ENCODE measurements at regions not wholly inside any gene's neighbourhood (a gene's known extent, or its start where the extent isn't known, plus 50 kb on each side); places are given as distances from the start of the nearest gene placed in this dataset.

DNA sequence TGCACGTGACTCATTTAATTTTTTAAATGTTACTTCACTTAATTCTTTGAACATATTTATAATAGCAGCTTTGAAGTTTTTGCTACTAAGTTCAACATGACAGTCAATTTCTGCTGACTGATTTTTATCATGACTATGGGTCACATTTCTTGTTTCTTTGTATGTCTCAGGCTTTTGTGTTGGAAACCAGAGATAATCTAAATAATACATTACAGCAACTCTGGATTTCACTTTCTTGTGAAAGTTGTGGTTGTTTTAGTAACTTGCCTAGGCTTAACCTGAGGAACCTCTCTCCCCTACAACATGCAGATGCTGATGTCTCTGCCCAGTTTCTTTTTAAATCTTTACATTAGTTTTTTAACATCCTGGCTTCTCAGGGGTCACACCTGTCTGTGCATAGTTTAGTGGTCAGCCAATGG lies 180.8 kb downstream of the CCDC71L start:
- DNase-seq = no peak

DNA sequence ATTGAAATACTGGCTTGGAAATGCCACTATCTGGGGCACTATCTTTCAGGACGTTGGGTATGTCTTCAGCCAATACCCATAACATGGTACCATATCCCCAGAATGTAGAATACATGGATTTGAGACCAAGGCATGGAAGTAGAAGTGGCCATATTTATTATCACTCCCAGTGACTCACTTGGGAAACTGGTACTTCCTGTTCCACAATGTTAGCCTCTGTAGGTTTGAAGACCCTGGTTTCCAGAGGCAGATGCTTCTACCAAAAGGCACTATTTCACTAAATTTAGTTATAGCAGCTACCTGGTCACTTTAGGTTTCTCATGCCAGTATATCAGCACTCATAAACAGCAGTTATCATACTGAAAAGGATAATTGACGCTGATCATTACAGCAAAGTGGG lies 184.2 kb downstream of the CCDC71L start:
- DNase-seq = no peak

DNA sequence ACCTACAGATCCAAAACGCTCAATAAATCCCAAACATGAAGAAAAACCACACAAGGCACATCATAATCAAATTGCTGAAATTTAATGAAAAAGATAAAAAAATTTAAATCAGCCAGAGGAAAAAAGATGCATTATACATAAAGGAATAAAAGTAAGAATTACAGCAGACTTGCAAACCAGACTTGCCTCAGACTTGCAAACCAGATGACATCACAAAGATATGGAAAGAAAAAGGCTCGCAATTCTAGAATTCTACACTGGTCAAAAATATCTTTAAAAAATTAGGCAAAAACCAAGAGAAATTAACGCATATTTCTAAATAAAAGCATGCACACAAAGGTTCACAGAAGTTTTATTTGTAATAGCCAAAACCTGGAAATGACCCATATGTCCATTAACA lies 188.0 kb upstream of the NAMPT start:
- no peak for DNase-seq

DNA sequence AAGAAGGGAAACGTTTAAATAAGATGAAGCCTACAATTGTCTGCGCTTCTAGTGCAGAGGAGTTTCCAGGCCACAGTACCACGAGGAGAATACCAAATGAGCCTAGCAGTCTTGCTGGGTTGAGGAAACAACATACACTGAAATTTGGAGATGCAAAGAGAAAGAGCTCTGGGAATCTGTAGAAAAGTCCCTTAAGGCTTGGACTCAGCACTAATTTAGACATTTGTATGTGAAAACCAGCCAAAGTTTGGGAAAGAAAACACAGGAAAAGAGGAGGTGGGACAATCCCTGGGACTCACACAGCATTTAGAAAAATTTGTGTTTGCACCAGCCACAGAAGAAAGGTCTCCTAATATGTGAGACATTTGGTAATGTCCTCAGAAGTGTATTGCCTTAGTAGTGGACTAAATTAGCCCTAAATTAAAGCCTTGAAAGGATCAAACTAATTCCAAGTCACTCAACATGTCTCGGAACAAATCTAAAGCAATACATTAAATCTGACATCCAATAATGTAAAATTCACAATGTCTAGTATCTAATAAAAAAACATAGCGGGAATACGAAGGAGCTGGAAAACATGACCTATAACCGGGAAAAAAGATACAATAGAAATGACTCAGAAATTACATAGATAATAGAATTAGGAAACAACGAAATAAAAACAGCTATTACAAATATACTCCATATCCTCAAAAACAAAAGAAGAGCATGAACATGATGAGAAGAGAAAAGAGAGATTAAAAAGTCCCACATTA lies 187.1 kb upstream of the NAMPT start:
- no peak for DNase-seq

DNA sequence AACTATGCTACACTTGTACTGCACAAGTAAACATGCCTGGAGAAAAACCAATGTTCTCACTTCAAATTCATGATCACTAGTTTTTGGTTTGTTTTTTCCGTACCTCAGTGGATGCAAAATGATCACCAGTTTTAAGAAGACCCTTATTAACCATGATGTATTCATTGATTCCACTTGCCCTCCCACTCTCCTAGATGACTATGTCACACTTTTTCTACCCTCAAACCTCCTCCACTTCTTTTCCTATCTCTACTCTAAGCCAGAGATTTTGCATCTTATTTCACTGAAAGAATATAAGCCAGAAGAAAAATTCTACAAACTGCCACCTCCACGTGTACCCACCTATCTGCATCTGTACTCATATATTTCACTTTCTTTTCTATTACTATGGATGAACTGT lies 186.2 kb upstream of the NAMPT start:
- DNase-seq = no peak

DNA sequence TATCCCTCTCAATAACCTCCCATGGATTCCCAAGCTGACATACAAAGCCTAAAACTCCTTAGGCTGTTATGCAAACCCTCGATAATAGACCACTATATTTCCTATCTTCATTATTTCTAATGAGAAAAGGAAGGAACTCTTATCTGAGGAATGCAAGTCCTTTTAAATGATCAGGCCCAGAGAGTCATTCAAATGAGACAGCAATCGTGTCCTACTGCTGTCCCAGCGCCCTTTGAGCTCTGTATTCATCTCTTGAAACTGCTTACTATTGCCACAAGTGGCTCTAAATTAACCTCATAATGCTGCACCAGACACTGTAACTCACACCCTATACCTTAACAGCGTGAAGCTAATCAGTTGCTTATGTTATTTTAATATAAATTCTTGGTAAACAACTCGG lies 182.1 kb upstream of the NAMPT start:
- no peak for DNase-seq

DNA sequence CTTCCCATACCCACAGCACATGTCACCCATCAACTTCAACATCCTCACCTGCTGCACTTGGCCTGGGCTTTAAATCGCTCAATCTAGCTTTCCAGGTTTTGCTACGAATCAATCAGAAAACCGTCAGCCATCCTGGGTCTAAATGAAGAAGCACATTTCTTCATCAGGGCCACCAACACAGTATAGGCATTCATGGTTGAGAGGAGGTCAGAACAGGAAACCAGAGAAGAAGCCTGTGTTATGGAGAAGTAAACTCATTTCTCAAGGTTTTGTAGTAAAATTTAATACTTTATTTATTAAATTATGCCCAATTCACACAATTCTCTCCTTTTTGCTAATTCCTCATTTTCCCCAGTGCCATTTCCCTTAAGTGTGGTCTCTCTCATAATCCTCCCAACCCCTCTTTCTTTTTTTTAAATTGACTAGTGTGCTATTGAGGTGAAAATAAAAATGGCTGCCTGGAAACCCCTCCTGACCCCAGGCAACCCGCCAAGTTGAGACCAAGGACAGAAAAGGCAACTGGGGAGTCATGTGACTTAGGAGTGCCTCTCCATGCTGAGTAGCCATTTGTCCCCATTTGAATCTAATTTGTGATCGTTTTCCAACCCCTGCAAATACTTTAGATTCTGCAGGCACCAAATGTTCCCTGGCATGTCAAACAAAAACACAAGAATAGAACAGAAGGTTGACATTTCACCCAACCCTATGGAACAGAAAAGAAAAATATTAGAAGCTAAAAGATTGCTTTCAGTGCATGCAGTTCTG lies 181.1 kb upstream of the NAMPT start:
- DNase-seq = no peak

DNA sequence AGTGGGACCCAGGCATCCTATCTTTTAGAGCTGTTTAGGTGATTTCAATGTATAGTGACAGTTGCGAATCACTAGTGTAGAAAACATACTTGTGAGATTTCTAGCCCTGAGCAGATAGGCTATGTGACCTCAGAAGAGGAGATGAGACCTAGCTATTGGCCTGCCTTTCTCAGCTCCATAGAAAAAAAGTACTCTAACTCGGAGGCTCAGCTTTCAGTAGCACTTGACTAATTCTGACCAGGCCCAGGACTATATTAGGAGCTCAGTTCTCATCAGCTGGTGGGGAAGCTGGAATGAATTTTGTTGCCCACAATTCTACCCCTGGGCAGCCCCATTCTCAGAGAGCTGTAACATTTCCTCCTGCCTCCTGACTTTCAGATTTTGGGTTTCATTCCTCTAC lies 179.9 kb upstream of the NAMPT start:
- no peak for DNase-seq

DNA sequence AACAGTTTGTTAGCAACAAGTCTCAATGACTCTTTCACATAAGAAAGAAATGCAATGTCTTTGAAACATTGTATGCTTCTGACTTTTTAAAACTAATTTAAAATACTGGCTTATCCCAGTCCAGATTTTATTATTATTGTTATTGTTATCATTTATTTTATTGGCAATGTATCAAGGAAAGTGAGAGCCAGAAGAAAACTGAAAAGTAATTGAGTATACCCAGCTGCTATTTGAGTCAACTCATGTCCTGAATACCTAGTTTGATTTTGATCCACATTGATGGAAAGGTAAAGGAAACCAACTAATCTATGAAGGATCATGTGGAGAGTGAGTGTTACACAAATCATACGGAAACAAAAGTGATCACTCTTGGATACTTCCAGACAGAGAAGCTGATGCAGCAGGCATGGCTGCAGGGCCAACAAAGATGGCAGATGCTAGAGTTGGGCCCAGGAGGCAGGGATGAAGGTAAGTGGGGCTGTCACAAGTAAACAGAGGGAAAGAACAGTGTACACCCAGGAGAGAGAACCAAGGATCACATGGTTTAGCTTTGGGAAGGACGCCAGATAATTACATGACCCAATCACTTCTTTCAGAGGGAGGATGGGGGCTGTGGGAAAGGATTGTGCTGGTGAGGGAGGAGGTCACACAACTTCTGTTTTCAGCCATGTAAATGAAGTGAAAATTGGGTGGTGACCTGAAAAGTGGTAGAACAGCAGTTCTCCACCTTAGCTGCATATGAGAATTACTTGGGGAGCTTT lies 179.2 kb upstream of the NAMPT start:
- no peak for DNase-seq

DNA sequence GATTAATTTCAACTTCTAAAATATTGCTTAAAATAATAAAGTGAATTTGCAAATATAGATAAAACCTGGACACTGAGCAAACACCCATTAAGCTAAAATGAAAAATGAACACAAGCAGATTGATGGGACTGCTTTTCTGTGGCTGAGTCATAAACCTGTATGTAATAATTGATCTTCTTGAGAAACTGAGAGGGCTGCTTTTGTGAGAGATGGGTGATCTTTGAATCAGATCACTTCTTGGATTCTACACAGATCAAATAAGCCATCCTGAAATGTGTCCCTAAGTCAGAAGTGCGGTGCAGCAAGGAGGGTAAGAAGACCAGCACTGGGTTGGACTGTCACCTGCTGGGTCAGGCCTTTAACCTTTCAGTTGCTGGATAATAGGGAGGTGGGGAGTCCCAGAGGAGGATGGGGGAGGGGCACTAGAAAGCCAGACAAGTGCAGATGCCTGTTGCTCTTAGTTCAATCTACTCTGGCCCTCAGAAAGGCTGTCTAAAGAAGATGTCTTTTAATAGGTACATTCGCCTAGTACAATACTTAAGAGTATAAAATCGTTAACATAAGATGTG lies 178.2 kb upstream of the NAMPT start:
- no peak for DNase-seq

DNA sequence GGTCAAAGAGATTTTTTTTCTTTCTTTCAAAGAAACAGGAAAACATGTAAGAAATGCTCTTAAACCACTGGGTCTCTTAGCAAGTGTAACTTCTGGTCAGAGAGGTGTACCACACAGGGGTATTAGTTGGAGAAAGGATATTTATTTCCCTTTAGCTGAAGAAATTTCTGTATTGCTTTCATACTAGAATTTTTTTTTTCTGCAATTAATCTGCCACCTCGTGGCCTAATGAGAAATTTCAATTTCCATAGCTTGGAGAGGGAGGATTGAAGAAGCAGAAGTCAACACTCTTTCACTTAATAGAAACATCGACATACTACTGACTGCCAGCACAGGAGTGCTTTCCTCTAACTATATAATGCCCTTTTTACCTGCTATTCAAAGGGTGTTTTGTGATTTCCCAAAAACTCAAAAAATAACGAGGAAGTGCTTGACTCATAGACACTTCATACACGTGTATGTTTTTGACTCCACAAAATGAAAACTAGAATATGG lies 177.6 kb upstream of the NAMPT start:
- DNase-seq = no peak

DNA sequence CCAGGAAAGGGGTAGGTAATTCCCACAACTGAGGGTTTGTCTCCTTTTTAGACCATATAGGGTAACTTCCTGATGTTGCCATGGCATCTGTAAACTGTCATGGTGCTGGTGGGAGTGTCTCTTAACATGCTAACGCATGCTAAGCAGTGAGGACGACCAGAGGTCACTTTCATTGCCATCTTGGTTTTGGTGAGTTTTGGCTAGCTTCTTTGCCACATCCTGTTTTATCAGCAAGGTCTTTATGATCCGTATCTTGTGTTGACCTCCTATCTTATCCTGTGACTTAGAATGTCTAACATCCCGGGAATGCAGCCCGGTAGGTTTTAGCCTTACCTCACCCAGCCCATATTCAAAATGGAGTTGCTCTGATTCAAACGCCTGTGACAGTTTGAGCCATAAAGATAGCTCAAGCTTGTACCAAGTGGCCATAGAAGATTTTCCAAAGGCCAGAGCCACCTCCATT lies 176.0 kb upstream of the NAMPT start:
- no peak for DNase-seq

DNA sequence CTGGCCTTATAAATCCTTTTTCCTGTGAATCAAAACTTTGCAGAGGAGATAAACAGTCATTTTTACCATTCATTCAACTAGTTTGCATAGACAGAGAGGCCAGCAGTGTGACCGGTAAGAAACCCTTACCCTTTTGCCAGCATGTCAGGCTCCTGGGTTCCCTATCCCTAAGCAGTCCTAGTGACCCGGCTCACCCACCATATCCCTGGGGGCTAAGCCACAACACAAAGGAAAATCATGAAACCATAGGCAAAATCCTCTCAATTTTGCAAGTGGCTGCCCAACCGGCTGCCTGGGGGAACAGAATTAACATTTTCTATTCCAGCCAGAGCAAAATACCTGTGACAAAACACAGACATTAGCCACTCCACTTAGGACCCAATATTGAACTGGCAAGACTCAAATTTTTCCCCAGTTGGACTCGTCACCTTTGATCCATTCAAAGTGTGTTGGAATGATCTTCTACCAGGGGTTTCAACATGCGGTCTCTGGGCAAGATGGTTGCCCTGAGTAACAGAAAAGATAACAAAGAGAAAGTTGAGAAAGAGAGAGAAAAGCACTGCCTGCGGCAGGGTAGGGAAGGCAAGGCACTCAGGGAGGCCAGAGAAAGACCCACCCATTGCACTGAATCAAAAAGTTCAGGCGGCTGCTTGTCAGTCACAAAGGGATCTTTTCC lies 174.8 kb upstream of the NAMPT start:
- no peak for DNase-seq

DNA sequence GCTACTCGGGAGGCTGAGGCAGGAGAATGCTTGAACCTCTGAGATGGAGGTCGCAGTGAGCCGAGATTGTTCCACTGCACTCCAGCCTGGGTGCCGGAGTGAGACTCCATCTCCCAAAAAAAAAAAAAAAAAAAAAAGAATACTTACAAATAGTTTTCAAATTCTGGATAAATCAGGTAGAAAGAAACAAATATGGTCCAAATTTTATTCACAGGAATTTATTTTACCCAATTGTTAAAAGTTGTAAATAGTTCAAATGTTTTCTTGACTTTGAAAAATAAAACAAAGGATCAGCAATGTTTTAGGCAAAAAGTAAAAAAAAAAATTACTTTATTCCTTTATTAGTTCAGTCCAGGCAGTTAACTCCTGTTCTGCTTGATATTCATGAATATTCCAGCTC lies 172.9 kb upstream of the NAMPT start:
- no peak for DNase-seq

DNA sequence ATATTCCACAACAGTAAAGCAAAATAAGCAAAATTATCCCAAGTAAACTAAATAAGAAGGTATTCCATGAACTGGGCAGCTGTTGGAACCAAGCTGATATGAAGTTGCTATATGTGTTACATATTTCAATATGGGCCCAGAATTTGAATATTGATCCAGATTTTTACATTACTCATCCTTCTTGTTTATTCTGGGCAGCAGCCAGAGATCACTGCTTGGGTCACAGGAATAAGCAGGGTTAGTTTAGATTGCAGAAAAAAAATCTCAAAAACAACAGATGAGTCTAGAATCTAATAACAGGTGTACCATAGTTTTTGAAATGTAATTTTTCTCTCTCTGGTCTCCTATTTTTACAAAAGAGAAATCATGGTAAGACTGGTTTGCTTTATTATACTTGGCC lies 171.5 kb upstream of the NAMPT start:
- no peak for DNase-seq

DNA sequence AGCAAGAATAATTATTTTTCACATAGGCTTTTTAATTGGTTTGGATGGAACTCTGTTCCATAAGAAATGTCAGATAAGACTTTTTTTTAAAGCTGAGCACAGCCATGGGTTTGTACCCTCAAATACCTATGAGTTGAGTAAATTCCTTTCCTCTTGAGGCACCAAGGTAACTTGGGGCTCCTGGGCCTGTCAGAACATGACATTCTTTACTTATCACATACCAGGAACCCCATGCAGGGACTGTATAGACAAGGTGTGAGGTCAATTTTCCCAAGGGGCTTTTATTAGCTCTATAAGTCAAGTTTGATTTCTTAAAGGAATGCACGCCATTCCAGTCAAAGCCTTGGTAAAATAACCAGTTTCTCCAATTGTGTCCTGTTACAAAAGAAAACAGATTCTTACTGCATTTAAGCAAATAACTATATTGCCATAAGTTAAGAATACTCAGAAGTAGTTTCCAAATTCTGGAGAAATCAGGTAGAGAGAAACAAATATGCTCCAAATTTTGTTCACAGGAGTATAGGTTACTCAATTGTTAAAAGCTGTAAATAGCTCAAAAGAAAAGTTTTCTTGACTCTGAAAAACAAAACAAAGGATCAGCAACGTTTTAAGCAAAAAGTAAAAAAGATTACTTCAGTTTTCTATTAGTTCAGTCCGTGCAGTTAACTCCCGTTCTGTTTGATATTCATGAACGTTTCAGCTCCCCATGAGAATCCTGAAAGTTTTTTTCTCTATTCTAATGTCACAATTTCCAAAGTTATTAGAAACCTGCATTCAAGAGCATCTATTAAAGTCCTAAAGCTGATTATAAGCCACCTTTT lies 167.5 kb upstream of the NAMPT start:
- no peak for DNase-seq

DNA sequence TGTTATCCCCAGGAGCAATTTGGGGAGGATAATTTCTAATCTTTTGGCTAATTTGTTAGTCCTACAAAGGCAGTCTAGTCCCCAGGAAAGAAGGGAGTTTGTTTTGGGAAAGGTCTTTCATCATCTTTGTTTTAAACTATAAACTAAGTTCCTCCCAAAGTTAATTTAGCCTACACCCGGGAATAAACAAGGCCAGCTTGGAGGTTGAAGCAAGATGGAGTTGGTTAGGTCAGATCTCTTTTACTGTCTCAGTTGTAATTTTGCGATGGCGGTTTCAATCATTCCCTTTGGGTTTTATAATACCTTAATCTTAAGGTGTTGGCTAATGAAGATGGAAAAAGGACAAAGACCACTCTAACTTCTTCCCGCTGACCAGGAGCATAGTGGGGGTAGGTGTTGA lies 166.4 kb upstream of the NAMPT start:
- no peak for DNase-seq

DNA sequence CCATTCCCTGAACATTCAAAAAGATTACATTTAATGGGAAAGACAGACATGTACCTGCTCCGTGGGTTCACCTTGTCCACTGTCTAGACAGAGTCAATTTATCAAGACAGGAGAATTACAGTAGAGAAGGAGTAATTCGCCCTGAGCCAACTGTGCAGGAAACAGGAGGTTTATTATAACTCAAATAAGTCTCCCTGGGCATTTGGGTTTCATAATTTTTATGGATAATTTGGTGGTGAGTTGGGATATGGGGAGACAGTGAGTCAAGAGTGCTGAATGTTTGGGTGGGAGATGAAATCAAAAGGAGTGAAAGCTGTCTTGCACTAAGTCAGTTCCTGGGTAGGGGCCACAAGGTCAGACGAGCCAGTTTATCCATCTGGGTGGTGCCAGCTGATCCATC lies 165.9 kb upstream of the NAMPT start:
- DNase-seq = no peak

DNA sequence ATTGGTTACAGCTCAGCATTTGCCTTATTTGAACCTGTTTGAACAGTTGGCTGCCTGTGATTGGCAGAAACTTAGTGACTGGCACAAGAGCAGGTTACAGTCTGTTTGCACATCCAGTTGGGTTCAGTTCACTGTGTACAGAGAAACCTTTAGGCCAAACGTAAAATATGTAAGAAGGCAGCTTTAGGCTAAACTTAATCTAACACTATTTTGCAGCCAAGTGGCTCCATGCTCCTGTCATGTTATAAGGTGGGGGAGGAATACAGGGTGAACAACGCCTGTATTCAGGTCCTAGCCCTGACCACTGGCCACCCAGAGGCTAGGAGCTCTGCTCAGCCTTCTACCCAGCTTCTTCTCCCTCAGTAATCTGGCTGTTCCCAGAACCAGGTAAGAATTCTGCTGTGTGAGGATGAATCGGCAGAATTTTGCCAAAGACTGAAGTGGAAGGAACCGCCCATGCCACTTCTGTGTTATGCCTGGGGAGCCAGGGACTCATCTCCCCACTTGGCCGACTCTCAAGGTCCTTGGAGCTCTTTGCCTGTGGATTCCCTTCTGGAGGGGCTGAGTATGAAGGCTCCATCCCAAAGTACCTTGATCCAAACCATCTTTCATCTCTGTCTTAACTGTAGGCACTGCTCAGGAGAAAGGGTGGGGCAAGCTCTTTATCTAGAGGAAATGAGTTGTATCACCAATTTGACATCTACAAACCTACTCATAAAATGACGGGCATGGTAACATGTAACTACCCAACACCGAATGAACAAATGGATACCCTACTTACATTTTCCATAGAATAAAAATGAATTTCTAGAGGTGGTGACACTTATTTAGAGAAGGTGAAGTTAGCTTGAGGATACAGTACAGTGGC lies 164.4 kb upstream of the NAMPT start:
- DNase-seq = no peak

DNA sequence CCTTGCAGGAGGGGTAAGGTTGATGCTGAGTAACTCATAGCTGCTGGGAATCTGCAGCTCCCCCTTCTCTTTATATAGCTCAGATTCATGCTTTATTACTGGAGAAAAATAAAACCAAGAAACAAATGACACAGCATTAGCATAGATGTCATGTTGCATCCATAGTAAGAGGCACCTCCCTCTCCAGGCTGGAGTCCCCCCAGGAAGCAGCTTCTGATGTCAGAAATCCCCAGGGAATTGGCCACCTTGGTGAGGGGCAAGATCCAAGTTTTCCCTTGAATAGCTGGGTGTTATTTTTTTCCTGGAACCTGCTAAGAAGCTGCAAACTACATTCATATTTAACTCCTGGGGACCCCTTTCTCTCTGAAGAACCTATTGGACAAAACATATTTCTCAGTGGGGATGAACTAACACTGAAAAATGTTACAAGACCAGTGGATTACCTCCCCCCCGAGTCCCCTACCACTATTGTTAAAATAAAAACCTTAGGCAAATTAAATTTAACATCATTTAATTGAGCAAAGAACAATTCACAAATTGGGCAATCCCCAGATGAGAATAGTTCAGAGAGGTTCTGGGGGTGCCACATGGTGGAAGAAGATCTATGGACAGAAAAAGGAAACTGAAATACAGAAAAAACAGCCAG lies 163.7 kb upstream of the NAMPT start:
- DNase-seq = no peak
